WTC11 (cell line): ENCODE measurements at regions not wholly inside any gene's neighbourhood (a gene's known extent, or its start where the extent isn't known, plus 50 kb on each side); places are given as distances from the start of the nearest gene placed in this dataset.

Experiments
- ATAC-seq: fragments of 200-7000 bp; cut with Tn5 transposase; 2 replicates; pipeline ENCODE4 v1.10.0; 2021; ENCODE audit warnings: mild to moderate bottlenecking, moderate library complexity
- CTCF ChIA-PET: fragments of 300-600 bp; sonication (Branson Sonifier 250); formaldehyde crosslinking; loops from one replicate; lab custom pipeline; 2021; ENCODE audit warnings: antibody characterized with exemption; lab: Charles Lee
- POLR2A ChIA-PET: fragments of 350-600 bp; sonication (Branson Sonifier 250); formaldehyde crosslinking; loops from one replicate; lab custom pipeline; 2021; ENCODE audit warnings: antibody characterized with exemption; lab: Charles Lee
- DNase-seq: peaks from one replicate; pipeline ENCODE4 v3.0.0; 2021; ENCODE audit warnings: low spot score
- H3K27ac Mint-ChIP-seq: 2 replicates; pipeline ENCODE4 v1.8.0; 2021; ENCODE audit warnings: mixed read lengths
- H3K27me3 Mint-ChIP-seq: 2 replicates; pipeline ENCODE4 v1.8.0; 2021; ENCODE audit warnings: low read depth, mild to moderate bottlenecking, moderate library complexity, mixed read lengths
- H3K36me3 Mint-ChIP-seq: 2 replicates; pipeline ENCODE4 v1.8.0; 2021; ENCODE audit warnings: mixed read lengths
- H3K4me1 Mint-ChIP-seq: 2 replicates; pipeline ENCODE4 v1.8.0; 2022; ENCODE audit warnings: mixed read lengths
- H3K4me3 Mint-ChIP-seq: 2 replicates; pipeline ENCODE4 v1.8.0; 2021; ENCODE audit warnings: mild to moderate bottlenecking, moderate library complexity, mixed read lengths
- H3K9me3 Mint-ChIP-seq: 2 replicates; pipeline ENCODE4 v1.8.0; 2021; ENCODE audit warnings: mixed read lengths
- EMX1 ChIP-seq: fragments of 250-450 bp; sonication (Bioruptor Pico); IDR thresholded peaks from 2 replicates; pipeline ENCODE4 v1.8.0; 2021; ENCODE audit warnings: mild to moderate bottlenecking
- FOXK1 ChIP-seq: sonication (generic); formaldehyde crosslinking; IDR thresholded peaks from 2 replicates; pipeline ENCODE4 v1.8.0; 2022; ENCODE audit warnings: mild to moderate bottlenecking, moderate library complexity, missing genetic modification reagents
- FOXP1 ChIP-seq: sonication (generic); formaldehyde crosslinking; IDR thresholded peaks from 2 replicates; pipeline ENCODE4 v1.8.0; 2022; ENCODE audit warnings: missing genetic modification reagents, mild to moderate bottlenecking, moderate library complexity, borderline replicate concordance
- FOXP4 ChIP-seq: sonication (generic); formaldehyde crosslinking; IDR thresholded peaks from 2 replicates; pipeline ENCODE4 v1.8.0; 2022; ENCODE audit warnings: mild to moderate bottlenecking, missing genetic modification reagents
- GABPB1 ChIP-seq: sonication (generic); formaldehyde crosslinking; IDR thresholded peaks from 2 replicates; pipeline ENCODE4 v1.8.1; 2023; ENCODE audit warnings: mild to moderate bottlenecking, missing genetic modification reagents
- GTF2I ChIP-seq: fragments of 250-450 bp; sonication (Bioruptor Pico); conservative IDR thresholded peaks from 2 replicates; pipeline ENCODE4 v1.4.0; 2021; ENCODE audit warnings: mild to moderate bottlenecking
- MAX ChIP-seq: sonication (generic); formaldehyde crosslinking; IDR thresholded peaks from 2 replicates; pipeline ENCODE4 v1.8.0; 2022; ENCODE audit warnings: mild to moderate bottlenecking, missing genetic modification reagents
- MXD4 ChIP-seq: fragments of 250-450 bp; sonication (Bioruptor Pico); IDR thresholded peaks from 2 replicates; pipeline ENCODE4 v1.8.0; 2021; ENCODE audit warnings: mild to moderate bottlenecking, moderate library complexity, borderline replicate concordance
- NFATC4 ChIP-seq: fragments of 250-450 bp; sonication (Bioruptor Pico); IDR thresholded peaks from 2 replicates; pipeline ENCODE4 v1.9.0; 2021; ENCODE audit warnings: mild to moderate bottlenecking
- PRRX2 ChIP-seq: fragments of 250-450 bp; sonication (Bioruptor Pico); IDR thresholded peaks from 2 replicates; pipeline ENCODE4 v1.8.0; 2021; ENCODE audit warnings: mild to moderate bottlenecking
- RELA ChIP-seq: sonication (generic); formaldehyde crosslinking; IDR thresholded peaks from 2 replicates; pipeline ENCODE4 v1.8.1; 2022; ENCODE audit warnings: missing genetic modification reagents, mild to moderate bottlenecking, borderline replicate concordance
- RORB ChIP-seq: fragments of 250-450 bp; sonication (Bioruptor Pico); IDR thresholded peaks from 2 replicates; pipeline ENCODE4 v1.9.0; 2021; ENCODE audit warnings: mild to moderate bottlenecking
- SMAD4 ChIP-seq: sonication (generic); formaldehyde crosslinking; IDR thresholded peaks from 2 replicates; pipeline ENCODE4 v1.8.0; 2022; ENCODE audit warnings: mild to moderate bottlenecking, missing genetic modification reagents
- SOX15 ChIP-seq: fragments of 250-450 bp; sonication (Bioruptor Pico); IDR thresholded peaks from 2 replicates; pipeline ENCODE4 v1.9.0; 2021; ENCODE audit warnings: mild to moderate bottlenecking
- TCF7 ChIP-seq: sonication (generic); formaldehyde crosslinking; IDR thresholded peaks from 2 replicates; pipeline ENCODE4 v1.8.0; 2022; ENCODE audit warnings: mild to moderate bottlenecking, low read depth, missing genetic modification reagents, moderate library complexity
- ZBTB21 ChIP-seq: sonication (generic); formaldehyde crosslinking; IDR thresholded peaks from 2 replicates; pipeline ENCODE4 v1.8.1; 2023; ENCODE audit warnings: mild to moderate bottlenecking, missing genetic modification reagents, borderline replicate concordance
- ZNF121 ChIP-seq: sonication (generic); formaldehyde crosslinking; IDR thresholded peaks from 2 replicates; pipeline ENCODE4 v1.8.0; 2023; ENCODE audit warnings: missing genetic modification reagents
- ZNF317 ChIP-seq: sonication (generic); formaldehyde crosslinking; IDR thresholded peaks from 2 replicates; pipeline ENCODE4 v1.8.1; 2023; ENCODE audit warnings: low read depth, mild to moderate bottlenecking, moderate library complexity, missing genetic modification reagents, borderline replicate concordance
- ZNF416 ChIP-seq: fragments of 250-450 bp; sonication (Bioruptor Pico); IDR thresholded peaks from 2 replicates; pipeline ENCODE4 v1.9.0; 2021; ENCODE audit warnings: mild to moderate bottlenecking, inconsistent platforms
- ZNF532 ChIP-seq: fragments of 250-450 bp; sonication (Bioruptor Pico); IDR thresholded peaks from 2 replicates; pipeline ENCODE4 v1.9.0; 2021; ENCODE audit warnings: mild to moderate bottlenecking, borderline replicate concordance
- TF ChIP-seq, protein P1 (sequence below): fragments of 250-450 bp; sonication (Bioruptor Pico); IDR thresholded peaks from 2 replicates; pipeline ENCODE4 v1.8.0; 2021; ENCODE audit warnings: mild to moderate bottlenecking
- TF ChIP-seq, protein P2 (sequence below): sonication (generic); formaldehyde crosslinking; IDR thresholded peaks from 2 replicates; pipeline ENCODE4 v1.8.1; 2022; ENCODE audit warnings: low read depth, mild to moderate bottlenecking, moderate library complexity, missing genetic modification reagents, borderline replicate concordance
- TF ChIP-seq, protein P3 (sequence below): sonication (generic); formaldehyde crosslinking; IDR thresholded peaks from 2 replicates; pipeline ENCODE4 v1.8.1; 2022; ENCODE audit warnings: low read depth, missing genetic modification reagents, borderline replicate concordance
- TF ChIP-seq, protein P4 (sequence below): fragments of 250-450 bp; sonication (Bioruptor Pico); conservative IDR thresholded peaks from 2 replicates; pipeline ENCODE4 v1.9.0; 2021; ENCODE audit warnings: mild to moderate bottlenecking

DNA sequence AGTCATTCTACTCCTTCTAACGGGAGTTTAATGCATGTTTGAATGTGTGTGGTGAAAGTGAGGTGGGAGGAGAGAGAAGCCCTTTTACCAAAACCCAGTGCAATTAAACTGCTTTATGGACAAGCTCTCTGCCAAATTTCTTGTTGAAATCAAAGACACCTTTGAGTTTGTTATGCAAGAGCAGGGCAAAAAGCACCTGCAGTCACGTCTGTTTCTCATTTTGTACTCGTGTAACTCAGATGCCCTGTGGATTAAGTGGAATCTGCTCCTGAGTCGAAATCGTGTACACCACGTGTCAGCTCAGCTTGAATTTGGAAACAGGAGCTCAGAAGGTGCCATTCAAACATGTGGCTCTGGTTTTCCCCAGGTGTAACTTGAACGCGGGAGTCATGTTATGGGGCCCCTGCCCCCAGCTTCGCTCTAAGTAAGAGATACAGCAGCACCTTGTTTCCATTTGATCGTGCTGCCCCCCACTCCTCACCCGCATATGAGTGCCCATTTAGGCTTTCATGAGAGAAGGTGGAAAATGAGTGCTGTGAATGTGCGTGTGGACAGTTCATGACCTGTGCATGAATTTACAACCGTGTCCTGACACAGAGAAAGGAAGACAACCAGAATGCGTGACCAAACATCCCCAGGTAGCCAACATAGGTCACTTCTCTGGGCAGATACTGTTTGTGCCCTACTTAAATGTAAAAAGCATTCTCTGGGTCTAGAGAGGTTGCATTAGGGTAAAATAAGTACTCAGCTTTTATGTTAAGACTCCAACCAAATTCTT lies 347.0 kb upstream of the SLC30A5 start:
- peaks cover 29% of the 10 kb centered on the region for H3K4me1 Mint-ChIP-seq
- H3K27ac Mint-ChIP-seq, result no peak overlapping the region
- TF ChIP-seq PRRX2 (CRISPR knock-in tag), result no peak
- no peak for TF ChIP-seq MXD4 (CRISPR knock-in tag)
- no peak for TF ChIP-seq GTF2I
- TF ChIP-seq, protein P1, sequence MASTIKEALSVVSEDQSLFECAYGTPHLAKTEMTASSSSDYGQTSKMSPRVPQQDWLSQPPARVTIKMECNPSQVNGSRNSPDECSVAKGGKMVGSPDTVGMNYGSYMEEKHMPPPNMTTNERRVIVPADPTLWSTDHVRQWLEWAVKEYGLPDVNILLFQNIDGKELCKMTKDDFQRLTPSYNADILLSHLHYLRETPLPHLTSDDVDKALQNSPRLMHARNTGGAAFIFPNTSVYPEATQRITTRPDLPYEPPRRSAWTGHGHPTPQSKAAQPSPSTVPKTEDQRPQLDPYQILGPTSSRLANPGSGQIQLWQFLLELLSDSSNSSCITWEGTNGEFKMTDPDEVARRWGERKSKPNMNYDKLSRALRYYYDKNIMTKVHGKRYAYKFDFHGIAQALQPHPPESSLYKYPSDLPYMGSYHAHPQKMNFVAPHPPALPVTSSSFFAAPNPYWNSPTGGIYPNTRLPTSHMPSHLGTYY (CRISPR knock-in tag), result no peak
- no peak for TF ChIP-seq FOXP1 (CRISPR knock-in tag)
- TF ChIP-seq, protein P2, sequence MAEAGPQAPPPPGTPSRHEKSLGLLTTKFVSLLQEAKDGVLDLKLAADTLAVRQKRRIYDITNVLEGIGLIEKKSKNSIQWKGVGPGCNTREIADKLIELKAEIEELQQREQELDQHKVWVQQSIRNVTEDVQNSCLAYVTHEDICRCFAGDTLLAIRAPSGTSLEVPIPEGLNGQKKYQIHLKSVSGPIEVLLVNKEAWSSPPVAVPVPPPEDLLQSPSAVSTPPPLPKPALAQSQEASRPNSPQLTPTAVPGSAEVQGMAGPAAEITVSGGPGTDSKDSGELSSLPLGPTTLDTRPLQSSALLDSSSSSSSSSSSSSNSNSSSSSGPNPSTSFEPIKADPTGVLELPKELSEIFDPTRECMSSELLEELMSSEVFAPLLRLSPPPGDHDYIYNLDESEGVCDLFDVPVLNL (CRISPR knock-in tag), result no peak
- no peak for TF ChIP-seq RELA (CRISPR knock-in tag)
- TF ChIP-seq ZNF416 (CRISPR knock-in tag), result no peak
- TF ChIP-seq EMX1, result no peak
- TF ChIP-seq GABPB1 (CRISPR knock-in tag), result no peak
- no peak for TF ChIP-seq MAX
- TF ChIP-seq NFATC4 (CRISPR knock-in tag), result no peak
- no peak for TF ChIP-seq SOX15 (CRISPR knock-in tag)
- TF ChIP-seq RORB, result no peak
- TF ChIP-seq ZNF121 (CRISPR knock-in tag), result no peak
- no peak for TF ChIP-seq SMAD4 (CRISPR knock-in tag)
- no peak for TF ChIP-seq ZBTB21 (CRISPR knock-in tag)
- H3K27me3 Mint-ChIP-seq, result no peaks in the 10 kb centered on the region; the same call in 1 of the 2 replicates
- ChIA-PET POLR2A (no interaction called here), CTCF (no interaction called here)
- no peaks in the 10 kb centered on the region for H3K36me3 Mint-ChIP-seq
- DNase-seq (no peak), ATAC-seq (no peak)
- H3K9me3 Mint-ChIP-seq, result peaks cover 11% of the 10 kb centered on the region
- H3K4me3 Mint-ChIP-seq, result no peak overlapping the region

GRCh38 chr5:68747521-68747920 lies 346.3 kb upstream of the SLC30A5 start:
- no peak for DNase-seq
- Mint-ChIP-seq H3K9me3 (peaks cover 11% of the 10 kb centered on the region), H3K27me3 (no peaks in the 10 kb centered on the region; the same call in 1 of the 2 replicates), H3K36me3 (no peaks in the 10 kb centered on the region), H3K4me1 (peaks cover 29% of the 10 kb centered on the region), H3K4me3 (no peak overlapping the region), H3K27ac (no peak overlapping the region)
- ChIA-PET CTCF (no interaction called here), POLR2A (no interaction called here)
- ATAC-seq, result no peak
- TF ChIP-seq ZNF121 (CRISPR knock-in tag) (no peak), FOXP4 (CRISPR knock-in tag) (no peak), ZNF317 (CRISPR knock-in tag) (no peak), PRRX2 (CRISPR knock-in tag) (no peak), FOXK1 (CRISPR knock-in tag) (no peak), TCF7 (no peak), ZNF532 (CRISPR knock-in tag) (no peak)
- TF ChIP-seq, protein P3, sequence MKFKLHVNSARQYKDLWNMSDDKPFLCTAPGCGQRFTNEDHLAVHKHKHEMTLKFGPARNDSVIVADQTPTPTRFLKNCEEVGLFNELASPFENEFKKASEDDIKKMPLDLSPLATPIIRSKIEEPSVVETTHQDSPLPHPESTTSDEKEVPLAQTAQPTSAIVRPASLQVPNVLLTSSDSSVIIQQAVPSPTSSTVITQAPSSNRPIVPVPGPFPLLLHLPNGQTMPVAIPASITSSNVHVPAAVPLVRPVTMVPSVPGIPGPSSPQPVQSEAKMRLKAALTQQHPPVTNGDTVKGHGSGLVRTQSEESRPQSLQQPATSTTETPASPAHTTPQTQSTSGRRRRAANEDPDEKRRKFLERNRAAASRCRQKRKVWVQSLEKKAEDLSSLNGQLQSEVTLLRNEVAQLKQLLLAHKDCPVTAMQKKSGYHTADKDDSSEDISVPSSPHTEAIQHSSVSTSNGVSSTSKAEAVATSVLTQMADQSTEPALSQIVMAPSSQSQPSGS, result no peak
- TF ChIP-seq, protein P4, sequence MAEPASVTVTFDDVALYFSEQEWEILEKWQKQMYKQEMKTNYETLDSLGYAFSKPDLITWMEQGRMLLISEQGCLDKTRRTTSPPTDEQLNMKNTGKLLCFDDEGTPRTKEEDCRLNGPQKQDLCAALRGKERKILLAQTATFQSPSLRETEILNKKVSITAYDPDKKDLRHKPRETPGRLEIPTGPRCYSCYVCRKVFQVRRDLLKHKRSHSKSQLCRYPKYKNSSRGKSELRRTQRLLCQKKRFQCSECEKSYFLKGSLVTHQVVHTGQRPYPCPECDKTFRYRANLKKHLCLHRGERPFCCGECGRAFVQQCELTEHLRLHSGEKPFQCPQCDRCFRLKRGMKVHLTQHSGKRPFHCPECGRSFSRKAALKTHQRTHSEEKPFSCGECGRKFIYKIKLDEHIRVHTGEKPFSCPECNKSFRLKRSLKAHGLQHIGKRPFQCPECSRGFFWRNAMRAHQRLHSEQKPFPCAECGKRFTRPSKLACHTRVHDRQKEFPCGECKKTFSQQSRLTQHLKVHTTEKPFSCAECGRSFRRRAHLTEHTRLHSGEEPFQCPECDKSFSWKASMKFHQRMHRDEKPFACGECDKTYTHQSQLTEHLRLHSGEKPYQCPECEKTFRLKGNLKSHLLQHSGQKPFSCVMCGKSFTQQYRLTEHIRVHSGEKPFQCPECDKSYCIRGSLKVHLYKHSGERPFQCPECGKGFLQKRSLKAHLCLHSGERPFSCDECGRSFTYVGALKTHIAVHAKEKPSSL, result no peak
